K562 (cell line): ENCODE measurements at regions not wholly inside any gene's neighbourhood (a gene's known extent, or its start where the extent isn't known, plus 50 kb on each side); places are given as distances from the start of the nearest gene placed in this dataset.
A peak's percentile ranks its signal among the peaks of the same experiment; 100 is the strongest.

ENCODE experiments used
- CBX3 ChIP-seq, 2 experiments: IDR thresholded peaks; 1 replicate in 1 of 2; 2 replicates in 1 of 2; pipeline ENCODE4 v1.6.1; 2012; ENCODE audit warnings: inconsistent platforms in 2 of 2, low read length in 2 of 2, borderline replicate concordance in 1 of 2, control low read depth in 1 of 2
- CREM ChIP-seq: IDR thresholded peaks from 2 replicates; pipeline ENCODE4 v1.6.1; 2014; ENCODE audit warnings: antibody characterized with exemption, low read depth
- FOXA1 ChIP-seq: fragments of 450-650 bp; IDR thresholded peaks from 2 replicates; pipeline ENCODE4 v1.6.1; 2016; ENCODE audit warnings: mild to moderate bottlenecking, borderline replicate concordance
- FUS ChIP-seq: fragments of 200-400 bp; formaldehyde crosslinking; optimal IDR thresholded peaks from 2 replicates; pipeline ENCODE3; 2017; ENCODE audit warnings: low read depth, low read length
- GMEB1 ChIP-seq: fragments of 250-450 bp; sonication (Bioruptor Pico); IDR thresholded peaks from 2 replicates; pipeline ENCODE4 v1.4.0; 2020; ENCODE audit warnings: mild to moderate bottlenecking
- HDAC3 ChIP-seq: fragments of 450-650 bp; IDR thresholded peaks from 2 replicates; pipeline ENCODE4 v1.6.1; 2018; ENCODE audit warnings: borderline replicate concordance, mild to moderate bottlenecking, moderate library complexity; ENCODE audit not compliant: partially characterized antibody
- HOMEZ ChIP-seq: fragments of 250-450 bp; sonication (Bioruptor Pico); IDR thresholded peaks from 2 replicates; pipeline ENCODE4 v1.4.0; 2020; ENCODE audit warnings: mild to moderate bottlenecking, moderate library complexity
- KAT8 ChIP-seq: fragments of 450-650 bp; IDR thresholded peaks from 2 replicates; pipeline ENCODE4 v1.6.1; 2016; ENCODE audit warnings: low read depth, mild to moderate bottlenecking
- MEIS2 ChIP-seq: fragments of 450-650 bp; IDR thresholded peaks from 2 replicates; pipeline ENCODE4 v1.6.1; 2014; ENCODE audit warnings: mild to moderate bottlenecking; ENCODE audit not compliant: partially characterized antibody
- PML ChIP-seq: IDR thresholded peaks from 2 replicates; pipeline ENCODE4 v1.6.1; 2012; ENCODE audit warnings: low read length, inconsistent platforms
- TBL1XR1 ChIP-seq, 2 experiments: IDR thresholded peaks; 2 replicates each; pipeline ENCODE4 v1.6.1; 2012; ENCODE audit warnings: improper control_type of control experiment in 2 of 2, low read length in 2 of 2, mild to moderate bottlenecking in 1 of 2
- TRIM28 ChIP-seq: fragments of 450-650 bp; IDR thresholded peaks from 2 replicates; pipeline ENCODE4 v1.6.1; 2017
- ZBTB5 ChIP-seq: fragments of 450-650 bp; IDR thresholded peaks from 2 replicates; pipeline ENCODE4 v1.6.1; 2017; ENCODE audit warnings: antibody characterized with exemption
- ZNF395 ChIP-seq: fragments of 200-800 bp; sonication (Bioruptor generic); IDR thresholded peaks from 2 replicates; pipeline ENCODE4 v1.6.1; 2017; ENCODE audit warnings: missing genetic modification characterization, missing compliant biosample characterization

- TF ChIP-seq TBL1XR1 (IDR thresholded peaks at IDR 0.05; ENCODE audit: low read length in 2 of 2) (peak; percentile 77 to 88; a peak in 3 of 4 replicates), MEIS2 (no peak), FOXA1 (no peak), CREM (peak; percentile 80), GMEB1 (CRISPR knock-in tag) (peak; percentile 49; the same call in 1 of the 2 replicates), FUS (no peak), KAT8 (no peak), ZBTB5 (no peak), HOMEZ (no peak), HDAC3 (peak; percentile 71), TRIM28 (no peak), ZNF395 (CRISPR knock-in tag) (peak; percentile 47; the same call in 1 of the 2 replicates), PML (peak; percentile 88), CBX3 (IDR thresholded peaks at IDR 0.05; ENCODE audit: borderline replicate concordance in 1 of 2, low read length in 2 of 2) (peak in 1 of 2 experiments; percentile 25; a peak in 1 of 3 replicates)
Measured at GRCh38 chr3:72288955-72289691, 504.2 kb upstream of the PROK2 start (continued).
